MV-4-11 (cell line): ENCODE measurements at regions not wholly inside any gene's neighbourhood (a gene's known extent, or its start where the extent isn't known, plus 50 kb on each side); places are given as distances from the start of the nearest gene placed in this dataset.
"Not testable (repeated sequence)": the region's sequence is repeated elsewhere in the genome, so short reads cannot be mapped to it uniquely, and the experiment has no call there.

Experiments used
- DNase-seq: peaks from one replicate; lab custom pipeline; 2025; lab: John Stamatoyannopoulos, UW

GRCh38 chr4:137955595-137955994, 286.6 kb downstream of the SLC7A11 start:
- no peak for DNase-seq

- DNase-seq = no peak
Measured at GRCh38 chr4:137952116-137952515, 290.0 kb downstream of the SLC7A11 start.

DNA sequence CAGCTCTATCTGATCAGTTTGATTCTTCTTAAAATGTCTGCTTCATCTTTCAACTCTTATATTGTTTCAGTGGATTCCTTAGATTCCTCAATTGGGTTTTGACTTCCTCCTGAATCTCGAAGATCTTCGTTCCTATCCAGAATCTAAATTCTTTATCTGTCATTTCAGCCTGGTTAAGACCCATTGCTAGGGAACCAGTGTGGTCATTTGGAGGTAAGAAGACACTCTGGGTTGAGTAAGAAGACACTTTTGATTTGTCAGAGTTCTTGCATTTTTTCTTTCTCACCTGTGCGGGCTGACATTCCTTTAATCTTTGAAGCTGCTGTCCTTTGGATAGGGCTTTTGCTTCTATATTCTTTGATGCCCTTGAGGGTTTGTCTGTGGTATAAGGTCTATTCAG, 291.9 kb downstream of the SLC7A11 start:
- no peak for DNase-seq

- DNase-seq = no peak
Measured at GRCh38 chr4:137949746-137950145, 292.4 kb downstream of the SLC7A11 start.

DNA sequence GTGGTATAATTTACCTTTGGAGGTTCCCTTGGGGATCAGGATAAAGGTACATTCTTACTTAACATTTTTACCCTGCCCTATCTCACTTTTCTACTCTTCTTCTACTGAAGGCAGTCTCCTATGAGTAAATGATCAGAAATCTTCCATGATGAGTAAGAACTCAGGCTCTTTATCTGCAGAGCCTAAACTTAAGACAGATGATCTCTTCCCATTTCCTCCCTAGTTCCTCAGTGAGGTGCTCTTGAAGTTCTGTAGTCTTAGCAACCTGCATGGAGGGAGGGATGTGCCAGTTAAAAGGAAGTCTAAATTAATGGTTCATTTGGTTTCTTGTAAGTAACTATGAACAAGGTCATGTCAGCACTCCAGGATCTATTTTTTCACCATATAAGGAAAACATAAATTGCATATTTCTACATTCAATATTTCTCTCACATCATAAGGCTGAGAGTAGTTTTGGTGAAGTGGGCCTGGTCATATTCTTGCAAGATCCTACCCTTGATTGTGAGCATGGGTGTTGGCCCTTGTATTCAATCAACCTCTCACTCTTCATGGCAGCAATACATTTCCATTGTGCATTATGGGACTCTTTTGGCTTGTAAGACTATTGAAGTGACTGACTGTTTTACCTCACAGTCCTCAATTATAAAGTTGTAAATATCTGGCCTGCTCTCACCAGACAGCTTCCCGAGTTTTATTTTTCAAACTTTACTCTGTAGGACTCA, 295.5 kb downstream of the SLC7A11 start:
- no peak for DNase-seq

- not testable (repeated sequence) for DNase-seq
Measured at GRCh38 chr4:137942815-137943214, 299.3 kb downstream of the SLC7A11 start.

DNA sequence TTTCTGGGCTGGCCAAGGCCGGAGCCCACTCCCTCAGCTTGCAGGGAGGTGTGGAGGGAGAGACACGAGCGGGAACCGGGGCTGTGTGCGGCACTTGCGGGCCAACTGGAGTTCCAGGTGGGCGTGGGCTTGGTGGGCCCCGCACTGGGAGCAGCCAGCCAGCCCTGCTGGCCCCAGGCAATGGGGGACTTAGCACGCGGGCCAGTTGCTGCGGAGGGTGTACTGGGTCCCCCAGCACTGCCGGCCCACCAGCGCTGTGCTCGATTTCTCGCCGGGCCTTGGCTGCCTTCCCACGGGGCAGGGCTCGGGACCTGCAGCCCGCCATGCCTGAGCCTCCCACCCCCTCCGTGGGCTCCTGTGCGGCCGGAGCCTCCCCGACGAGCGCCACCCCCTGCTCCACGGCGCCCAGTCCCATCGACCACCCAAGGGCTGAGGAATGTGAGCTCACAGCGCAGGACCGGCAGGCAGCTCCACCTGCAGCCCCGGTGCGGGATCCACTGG, 300.1 kb downstream of the SLC7A11 start:
- DNase-seq = not testable (repeated sequence)

DNA sequence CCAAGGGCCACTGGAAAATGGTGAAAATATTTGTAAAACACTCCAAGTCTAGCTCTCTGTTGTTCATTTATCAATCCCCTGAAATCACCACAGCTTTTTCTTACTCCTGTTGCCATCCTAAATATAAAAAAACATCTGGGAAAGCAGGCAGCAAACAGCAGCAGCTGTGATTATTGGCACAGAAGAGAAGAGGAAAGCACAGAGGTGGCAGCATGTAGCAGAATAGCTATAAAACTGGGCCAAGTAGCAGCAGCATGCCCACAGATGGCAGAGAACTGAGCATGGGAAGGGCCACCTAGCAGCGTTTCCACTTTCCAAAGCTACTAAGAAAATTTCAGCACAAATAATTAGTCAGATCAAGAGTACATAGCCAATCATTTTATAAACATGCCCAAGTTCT, 307.2 kb downstream of the SLC7A11 start:
- no peak for DNase-seq

DNA sequence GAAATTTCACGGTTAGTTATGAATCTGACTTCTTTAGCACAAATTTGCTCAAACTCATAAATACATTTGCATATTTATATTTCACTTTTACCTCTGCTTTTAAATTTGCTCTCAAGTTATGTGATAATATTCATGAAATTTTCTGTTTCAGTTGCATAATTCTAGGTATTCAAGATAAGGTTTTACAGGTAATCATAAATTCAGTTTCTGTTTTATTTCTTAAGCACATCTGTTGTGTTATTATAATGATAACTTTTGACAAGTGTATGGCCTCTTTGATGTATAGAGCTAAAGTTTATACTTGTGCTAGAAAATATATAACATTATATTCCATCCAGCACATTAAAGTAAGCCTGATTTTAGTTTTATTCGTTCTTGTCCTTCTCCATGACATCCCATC, 308.1 kb downstream of the SLC7A11 start:
- no peak for DNase-seq

DNA sequence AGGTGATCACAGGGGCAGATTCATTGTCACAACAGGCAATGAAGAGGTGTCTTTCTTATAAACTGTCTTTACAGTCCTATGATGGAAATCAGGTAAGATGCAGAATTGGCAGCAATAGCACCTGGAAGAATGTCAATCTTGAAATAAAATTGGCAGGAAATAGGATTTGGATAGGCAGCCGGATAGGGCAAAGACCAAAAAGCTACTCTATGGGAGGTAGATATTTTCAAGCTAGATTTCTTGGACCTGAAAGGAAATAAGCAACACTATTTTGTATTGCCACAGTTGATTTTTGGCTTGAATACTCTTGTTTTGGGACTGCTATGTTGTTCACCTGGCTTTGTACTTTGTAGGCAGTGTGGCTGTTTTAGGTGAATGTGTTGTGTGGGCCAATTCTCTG, 314.2 kb downstream of the SLC7A11 start:
- no peak for DNase-seq

DNA sequence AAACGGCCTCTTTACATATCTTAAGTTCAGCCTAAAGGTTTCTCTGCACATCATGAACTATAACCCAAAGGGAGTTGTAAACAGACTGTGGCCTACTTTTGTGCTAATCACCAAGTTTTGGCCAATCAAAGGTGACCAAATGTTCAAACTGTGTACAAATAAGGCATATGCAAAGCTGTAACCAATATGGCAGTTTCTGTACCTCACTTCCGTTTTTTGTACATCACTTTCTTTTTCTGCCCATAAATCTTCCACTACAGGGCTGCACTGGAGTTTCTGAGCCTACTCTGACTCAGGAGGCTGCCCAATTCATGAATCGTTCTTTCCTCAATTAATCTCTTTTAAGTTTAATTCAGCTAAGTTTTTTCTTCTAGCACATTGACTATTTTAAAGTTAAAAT, 318.7 kb downstream of the SLC7A11 start:
- peak; percentile 62 for DNase-seq

DNA sequence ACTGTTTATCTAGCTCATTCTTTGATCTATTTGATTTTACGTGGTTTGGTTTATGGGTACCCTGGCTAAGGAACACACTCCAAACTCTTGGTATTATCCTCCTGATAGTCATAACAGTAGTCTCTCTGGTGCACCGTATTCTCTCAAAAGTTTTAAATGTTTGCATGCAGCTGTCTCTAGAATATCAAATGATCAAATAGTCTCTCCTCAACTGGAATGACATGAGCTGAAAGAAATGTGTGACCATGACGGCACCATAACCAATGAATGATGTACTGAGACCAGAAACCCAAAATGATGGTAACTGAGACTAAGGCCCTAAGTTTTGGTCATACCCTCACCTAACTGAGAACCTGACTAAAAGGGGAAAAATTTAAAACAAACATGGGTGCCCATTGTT, 319.4 kb downstream of the SLC7A11 start:
- DNase-seq = no peak

DNA sequence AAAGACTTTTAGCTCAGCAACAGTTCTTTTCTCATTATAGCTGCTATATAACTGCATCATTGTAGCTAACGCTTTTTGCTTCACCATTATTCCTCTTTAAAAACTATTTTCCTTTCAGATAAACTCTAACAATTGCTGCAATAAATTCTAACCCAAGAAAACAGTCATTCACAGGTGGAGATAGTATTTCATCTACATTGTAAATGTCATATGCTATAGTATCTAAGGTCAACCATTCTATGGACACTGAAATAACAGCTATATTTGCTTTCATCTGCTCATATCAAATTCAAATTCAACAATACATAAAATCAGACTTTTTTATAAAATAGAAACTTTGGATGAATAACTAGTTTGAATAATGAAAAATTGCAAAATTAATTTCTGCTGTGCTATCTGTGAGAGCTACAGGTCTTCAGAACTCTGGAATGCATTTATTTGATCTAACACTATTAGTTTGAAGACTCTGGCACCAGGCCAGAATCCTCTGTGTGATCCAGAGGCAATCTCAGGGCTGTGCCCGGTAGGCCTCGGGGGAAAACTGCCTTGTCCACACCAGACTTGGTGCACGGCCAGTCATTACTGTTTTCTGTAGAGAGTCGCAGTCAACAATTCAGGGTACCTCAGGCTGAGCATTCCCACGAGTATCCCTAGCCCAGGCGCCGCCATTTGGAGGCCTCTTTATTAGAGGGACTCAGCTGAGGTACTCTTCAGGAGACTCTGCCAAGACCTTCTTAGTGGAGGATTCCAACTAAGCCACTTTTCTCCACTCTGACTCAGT, 332.4 kb downstream of the SLC7A11 start:
- DNase-seq = no peak

DNA sequence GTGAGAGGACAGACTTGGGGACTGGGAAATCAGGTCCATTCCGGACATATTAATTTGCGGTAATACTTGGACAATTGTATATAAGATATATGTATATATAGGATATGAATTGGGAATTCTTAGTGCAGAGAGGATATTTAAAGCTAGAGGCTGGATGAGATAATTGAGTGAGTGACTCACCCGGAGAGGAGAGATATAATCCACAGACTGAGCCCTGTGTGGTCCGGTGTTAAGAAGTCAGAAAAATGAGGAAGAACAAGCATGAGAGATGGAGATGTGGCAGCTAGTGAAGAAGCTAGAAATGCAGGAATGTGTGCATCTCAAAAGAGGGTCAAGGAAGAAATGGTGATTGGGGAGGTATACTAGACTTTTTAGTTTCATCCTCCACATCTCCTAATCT, 336.2 kb downstream of the SLC7A11 start:
- DNase-seq = no peak

- DNase-seq = no peak
Measured at GRCh38 chr4:137901114-137901513, 341.0 kb downstream of the SLC7A11 start.

DNA sequence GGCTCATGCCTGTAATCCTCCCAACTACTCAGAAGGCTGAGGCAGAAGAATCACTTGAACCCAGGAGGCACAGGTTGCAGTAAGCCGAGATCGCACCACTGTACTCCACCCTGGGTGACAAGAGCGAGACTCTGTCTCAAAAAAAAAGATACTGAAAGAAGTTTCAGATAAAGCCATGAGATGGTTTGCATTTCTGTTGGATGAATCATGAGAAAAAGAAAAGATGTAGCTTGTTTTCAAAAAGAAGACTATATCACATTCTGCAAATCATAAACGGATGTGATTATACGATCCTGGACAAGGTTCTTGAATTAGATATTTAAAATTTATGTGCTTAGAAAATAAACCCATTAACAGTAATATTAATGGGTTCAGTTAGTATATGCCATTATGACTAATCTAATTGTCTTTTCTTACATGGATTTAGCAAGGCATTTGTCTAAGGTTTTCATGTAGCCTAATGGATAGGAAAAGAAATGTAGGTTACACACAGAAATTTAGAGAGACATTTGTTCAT, 345.9 kb downstream of the SLC7A11 start:
- DNase-seq = no peak

- DNase-seq = not testable (repeated sequence)
Measured at GRCh38 chr4:137895515-137895914, 346.6 kb downstream of the SLC7A11 start.

- no peak for DNase-seq
Measured at GRCh38 chr4:137892134-137892533, 350.0 kb downstream of the SLC7A11 start.

DNA sequence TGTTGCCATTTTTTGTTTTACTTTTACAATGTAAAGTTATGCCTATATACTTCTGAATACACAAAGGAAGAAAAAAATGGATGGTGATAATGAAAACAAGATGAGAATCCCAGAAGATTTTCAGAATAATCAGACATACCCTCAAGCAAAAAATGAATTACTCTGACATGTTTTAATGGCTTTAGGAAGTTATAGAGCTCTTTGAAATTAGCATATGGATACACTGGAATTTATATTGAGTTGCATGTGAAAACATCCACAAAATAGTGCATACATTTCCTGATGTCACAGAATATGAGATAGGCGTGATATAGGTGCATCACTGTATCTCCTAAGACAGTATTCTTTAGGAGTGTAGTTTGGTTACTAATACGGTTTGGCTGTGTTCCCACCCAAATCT, 351.3 kb downstream of the SLC7A11 start:
- no peak for DNase-seq

- DNase-seq = no peak
Measured at GRCh38 chr4:137881641-137882040, 349.3 kb upstream of the PCDH18 start.

- not testable (repeated sequence) for DNase-seq
Measured at GRCh38 chr4:137868067-137868466, 335.8 kb upstream of the PCDH18 start.

- no peak for DNase-seq
Measured at GRCh38 chr4:137866671-137867070, 334.4 kb upstream of the PCDH18 start.

GRCh38 chr4:137861682-137862081, 329.4 kb upstream of the PCDH18 start:
- no peak for DNase-seq
